ENCODE measurements at regions not wholly inside any gene's neighbourhood (a gene's known extent, or its start where the extent isn't known, plus 50 kb on each side); places are given as distances from the start of the nearest gene placed in this dataset.
"Not testable (repeated sequence)": the region's sequence is repeated elsewhere in the genome, so short reads cannot be mapped to it uniquely, and the experiment has no call there.

GRCh38 chr4:159410076-159410777 lies 307.3 kb downstream of the RAPGEF2 start:
- DNase-seq (ENCODE audit: low read depth in 2 of 3, low spot score in 1 of 3): no peak

- no peak for DNase-seq (ENCODE audit: low read depth in 2 of 3, low spot score in 1 of 3)
Observed at GRCh38 chr4:159410891-159411290, 308.0 kb downstream of the RAPGEF2 start.

- no peak for DNase-seq (ENCODE audit: low read depth in 2 of 3, low spot score in 1 of 3)
Observed at GRCh38 chr4:159413306-159413943, 310.5 kb downstream of the RAPGEF2 start.

- DNase-seq (ENCODE audit: low read depth in 2 of 3, low spot score in 1 of 3): no peak
Observed at GRCh38 chr4:159414305-159414704, 311.4 kb downstream of the RAPGEF2 start.

GRCh38 chr4:159416073-159416472 lies 313.2 kb downstream of the RAPGEF2 start:
- DNase-seq (ENCODE audit: low read depth in 2 of 3, low spot score in 1 of 3): no peak

GRCh38 chr4:159416996-159417395 lies 314.1 kb downstream of the RAPGEF2 start:
- DNase-seq (ENCODE audit: low read depth in 2 of 3, low spot score in 1 of 3): no peak

- no peak for DNase-seq (ENCODE audit: low read depth in 2 of 3, low spot score in 1 of 3)
Observed at GRCh38 chr4:159420162-159421057, 317.5 kb downstream of the RAPGEF2 start.

GRCh38 chr4:159421058-159421419 lies 318.2 kb downstream of the RAPGEF2 start:
- not testable (repeated sequence) for DNase-seq (ENCODE audit: low read depth in 2 of 3, low spot score in 1 of 3)

GRCh38 chr4:159422019-159422418 lies 319.1 kb downstream of the RAPGEF2 start:
- no peak for DNase-seq (ENCODE audit: low read depth in 2 of 3, low spot score in 1 of 3)

- no peak for DNase-seq (ENCODE audit: low read depth in 2 of 3, low spot score in 1 of 3)
Observed at GRCh38 chr4:159422626-159423025, 319.7 kb downstream of the RAPGEF2 start.

GRCh38 chr4:159425737-159426305 lies 322.9 kb downstream of the RAPGEF2 start:
- DNase-seq (ENCODE audit: low read depth in 2 of 3, low spot score in 1 of 3): no peak

- no peak for DNase-seq (ENCODE audit: low read depth in 2 of 3, low spot score in 1 of 3)
Observed at GRCh38 chr4:159428293-159428692, 325.4 kb downstream of the RAPGEF2 start.

GRCh38 chr4:159428975-159429692 lies 326.3 kb downstream of the RAPGEF2 start:
- DNase-seq (ENCODE audit: low read depth in 2 of 3, low spot score in 1 of 3): no peak

GRCh38 chr4:159429693-159430035 lies 326.8 kb downstream of the RAPGEF2 start:
- no peak for DNase-seq (ENCODE audit: low read depth in 2 of 3, low spot score in 1 of 3)

GRCh38 chr4:159430896-159431295 lies 328.0 kb downstream of the RAPGEF2 start:
- DNase-seq (ENCODE audit: low read depth in 2 of 3, low spot score in 1 of 3): no peak

- DNase-seq (ENCODE audit: low read depth in 2 of 3, low spot score in 1 of 3): no peak
Observed at GRCh38 chr4:159432436-159432835, 329.6 kb downstream of the RAPGEF2 start.

- no peak for DNase-seq (ENCODE audit: low read depth in 2 of 3, low spot score in 1 of 3)
Observed at GRCh38 chr4:159433337-159433736, 330.5 kb downstream of the RAPGEF2 start.

GRCh38 chr4:159434114-159434870 lies 331.4 kb downstream of the RAPGEF2 start:
- no peak for DNase-seq (ENCODE audit: low read depth in 2 of 3, low spot score in 1 of 3)

GRCh38 chr4:159434871-159435241 lies 332.0 kb downstream of the RAPGEF2 start:
- DNase-seq (ENCODE audit: low read depth in 2 of 3, low spot score in 1 of 3): no peak

- no peak for DNase-seq (ENCODE audit: low read depth in 2 of 3, low spot score in 1 of 3)
Observed at GRCh38 chr4:159435561-159436023, 332.7 kb downstream of the RAPGEF2 start.

All from stimulated activated CD4-positive, alpha-beta T cell treated with anti-CD3 and anti-CD28 coated beads, Interleukin-12 subunit alpha, Interleukin-12 subunit beta, amount 100 ng/mL, for 48 hours (primary cell).